Astrocyte of the cerebellum (primary cell): ENCODE measurements at regions not wholly inside any gene's neighbourhood (a gene's known extent, or its start where the extent isn't known, plus 50 kb on each side); places are given as distances from the start of the nearest gene placed in this dataset.
A peak's percentile ranks its signal among the peaks of the same experiment; 100 is the strongest.

ENCODE experiments used
- DNase-seq: peaks from one replicate; pipeline ENCODE4 v3.0.0-alpha.2; 2011; ENCODE audit warnings: low read depth
- H3K4me3 ChIP-seq: 2 replicates; pipeline ENCODE4 v1.5.1; 2011; ENCODE audit warnings: mild to moderate bottlenecking, low read depth, low read length, moderate library complexity
- in situ Hi-C: cut with HindIII; loops from 2 replicates; pipeline ENCODE4 v1.10.0; 2017; ENCODE audit warnings: low sequenced_read_pairs
- TF ChIP-seq, protein P1 (sequence below): IDR thresholded peaks from 2 replicates; pipeline ENCODE4 v1.5.1; 2012; ENCODE audit warnings: low read length, low read depth, moderate library complexity, mild to moderate bottlenecking; ENCODE audit errors: missing control alignments

DNA sequence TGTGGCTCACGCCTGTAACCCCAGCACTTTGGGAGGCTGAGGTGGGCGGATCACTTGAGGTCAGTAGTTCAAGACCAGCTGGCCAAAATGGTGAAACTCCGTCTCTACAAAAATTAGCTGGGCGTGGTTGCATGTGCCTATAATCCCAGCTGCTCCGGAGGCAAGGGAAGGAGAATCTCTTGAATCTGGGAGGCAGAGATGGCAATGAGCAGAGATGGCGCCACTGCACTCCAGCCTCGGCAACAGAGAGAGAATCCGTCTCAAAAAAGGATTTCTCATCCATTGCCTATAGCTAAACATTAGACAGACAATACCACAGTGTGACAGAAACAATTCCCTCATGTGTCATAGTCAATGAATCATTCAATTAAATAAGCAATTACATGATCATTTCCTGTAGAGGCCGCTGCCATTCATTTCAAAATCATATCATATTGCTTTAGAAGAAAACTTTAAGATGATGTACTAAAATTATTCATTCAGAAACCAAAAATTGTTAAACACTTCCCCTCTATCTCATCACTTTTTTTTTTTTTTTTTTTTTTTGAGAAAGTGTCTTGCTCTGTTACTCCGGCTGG, 69.5 kb upstream of the TGIF1 start:
- DNase-seq, result no peak
- TF ChIP-seq, protein P1, sequence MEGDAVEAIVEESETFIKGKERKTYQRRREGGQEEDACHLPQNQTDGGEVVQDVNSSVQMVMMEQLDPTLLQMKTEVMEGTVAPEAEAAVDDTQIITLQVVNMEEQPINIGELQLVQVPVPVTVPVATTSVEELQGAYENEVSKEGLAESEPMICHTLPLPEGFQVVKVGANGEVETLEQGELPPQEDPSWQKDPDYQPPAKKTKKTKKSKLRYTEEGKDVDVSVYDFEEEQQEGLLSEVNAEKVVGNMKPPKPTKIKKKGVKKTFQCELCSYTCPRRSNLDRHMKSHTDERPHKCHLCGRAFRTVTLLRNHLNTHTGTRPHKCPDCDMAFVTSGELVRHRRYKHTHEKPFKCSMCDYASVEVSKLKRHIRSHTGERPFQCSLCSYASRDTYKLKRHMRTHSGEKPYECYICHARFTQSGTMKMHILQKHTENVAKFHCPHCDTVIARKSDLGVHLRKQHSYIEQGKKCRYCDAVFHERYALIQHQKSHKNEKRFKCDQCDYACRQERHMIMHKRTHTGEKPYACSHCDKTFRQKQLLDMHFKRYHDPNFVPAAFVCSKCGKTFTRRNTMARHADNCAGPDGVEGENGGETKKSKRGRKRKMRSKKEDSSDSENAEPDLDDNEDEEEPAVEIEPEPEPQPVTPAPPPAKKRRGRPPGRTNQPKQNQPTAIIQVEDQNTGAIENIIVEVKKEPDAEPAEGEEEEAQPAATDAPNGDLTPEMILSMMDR, result peak; percentile 8
- H3K4me3 ChIP-seq, result no peak overlapping the region
- in situ Hi-C loops, result no loop called here

DNA sequence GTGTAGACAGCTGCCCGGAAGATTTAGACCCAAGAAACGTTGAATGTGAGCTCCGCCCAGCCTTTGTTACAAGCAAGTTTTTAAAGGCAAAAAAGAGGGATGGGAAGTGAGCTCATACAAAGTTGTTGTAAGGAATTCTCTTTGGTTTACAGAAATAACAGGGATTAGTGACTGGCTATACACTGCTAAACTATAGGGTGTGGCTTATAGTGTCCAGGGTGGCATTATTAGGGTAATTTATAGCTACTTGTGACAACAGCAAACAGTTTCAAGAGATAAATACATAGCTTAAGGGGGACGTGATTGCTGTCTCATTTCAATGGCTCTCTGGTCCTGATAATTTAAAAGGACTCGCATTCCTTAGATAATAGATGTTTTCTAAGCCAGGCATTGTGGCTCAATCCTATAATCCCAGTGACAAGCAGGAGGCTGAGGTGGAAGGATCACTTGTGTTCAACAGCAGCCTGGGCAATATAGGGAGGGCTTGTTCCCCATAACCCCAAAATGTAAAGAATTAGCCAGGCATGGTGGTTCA, 66.5 kb upstream of the TGIF1 start:
- in situ Hi-C loops, result no loop called here
- DNase-seq, result no peak
- TF ChIP-seq, protein P1, result no peak
- H3K4me3 ChIP-seq, result no peak overlapping the region

DNA sequence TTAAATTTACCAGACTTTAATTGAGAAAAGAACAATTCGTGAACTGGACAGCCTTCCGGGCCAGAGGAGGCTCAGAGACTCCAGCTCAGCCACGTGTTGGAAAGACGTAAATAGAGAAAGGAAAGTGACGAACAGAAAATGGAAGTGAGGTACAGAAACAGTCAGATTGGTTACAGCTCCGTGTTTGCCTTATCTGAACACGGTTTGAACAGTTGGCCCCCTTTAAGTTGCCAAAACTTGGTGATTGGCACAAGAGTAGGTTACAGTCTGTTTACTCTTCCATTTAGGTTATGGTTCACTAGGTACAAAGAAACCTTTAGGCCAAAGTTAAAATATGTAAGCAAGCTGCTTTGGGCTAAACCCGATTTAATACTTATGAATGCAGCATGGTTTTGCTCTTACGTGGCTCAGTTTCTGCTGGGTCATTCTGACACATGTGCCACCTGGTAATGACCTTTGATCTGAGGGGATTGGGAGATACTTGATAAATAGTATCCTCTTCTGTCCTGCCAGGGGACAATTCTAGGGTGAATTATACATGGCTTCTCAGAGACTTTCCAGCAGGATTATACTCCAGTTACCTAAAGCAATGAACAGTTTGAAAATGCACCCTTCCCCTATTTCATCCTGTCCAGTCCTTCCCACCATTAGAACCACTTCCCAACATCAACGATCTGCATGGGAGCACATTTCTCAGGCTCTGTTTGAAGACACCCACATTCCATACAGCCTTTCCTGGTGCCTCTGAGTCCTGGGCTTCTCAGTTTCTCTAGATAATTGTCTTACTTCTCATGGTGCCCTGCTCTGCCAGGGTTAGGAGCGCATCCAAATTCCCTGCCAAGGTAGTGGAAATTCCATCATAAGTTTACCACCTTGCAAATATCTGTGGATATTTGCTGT, 65.1 kb upstream of the TGIF1 start:
- in situ Hi-C loops, result no loop called here
- H3K4me3 ChIP-seq, result no peak overlapping the region
- TF ChIP-seq, protein P1, result no peak
- DNase-seq, result no peak

DNA sequence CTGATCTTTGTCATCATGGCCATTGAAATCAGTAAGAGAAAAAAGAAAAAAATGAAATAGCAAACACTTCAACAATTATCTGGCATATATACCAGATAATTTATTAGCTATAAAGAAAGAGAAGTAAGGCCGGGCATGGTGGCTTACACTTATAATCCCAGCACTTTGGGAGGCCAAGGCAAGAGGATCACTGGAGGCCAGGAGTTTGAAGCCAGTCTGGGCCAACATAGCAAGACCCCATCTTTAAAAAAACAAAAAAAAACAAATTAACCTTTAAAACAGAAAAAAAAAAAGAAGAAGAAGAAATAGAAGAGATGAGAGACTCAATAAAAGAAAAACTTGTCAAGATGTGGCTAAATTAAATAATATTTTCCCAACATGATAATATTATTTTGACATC, 61.6 kb upstream of the TGIF1 start:
- DNase-seq, result no peak
- in situ Hi-C loops, result no loop called here
- no peak overlapping the region for H3K4me3 ChIP-seq
- TF ChIP-seq, protein P1, result no peak

DNA sequence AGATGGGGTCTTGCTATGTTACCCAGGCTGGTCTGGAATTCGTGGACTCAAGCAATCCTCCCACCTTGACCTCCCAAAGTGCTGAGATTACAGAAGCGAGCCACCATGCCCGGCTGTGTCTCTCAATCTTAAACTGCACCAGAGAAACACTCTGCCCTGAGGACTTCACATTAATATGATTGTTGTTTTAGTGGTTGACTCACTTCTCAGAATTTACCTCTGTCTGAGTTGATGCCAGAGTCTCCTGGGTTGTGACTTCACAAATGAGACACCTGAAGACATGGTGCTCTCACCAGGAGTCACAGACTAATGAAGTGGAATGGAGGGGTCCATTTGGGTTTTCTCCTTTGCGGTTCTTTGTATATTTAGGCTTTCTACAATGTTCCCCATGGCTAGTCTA, 61.0 kb upstream of the TGIF1 start:
- no peak for DNase-seq
- in situ Hi-C loops, result no loop called here

DNA sequence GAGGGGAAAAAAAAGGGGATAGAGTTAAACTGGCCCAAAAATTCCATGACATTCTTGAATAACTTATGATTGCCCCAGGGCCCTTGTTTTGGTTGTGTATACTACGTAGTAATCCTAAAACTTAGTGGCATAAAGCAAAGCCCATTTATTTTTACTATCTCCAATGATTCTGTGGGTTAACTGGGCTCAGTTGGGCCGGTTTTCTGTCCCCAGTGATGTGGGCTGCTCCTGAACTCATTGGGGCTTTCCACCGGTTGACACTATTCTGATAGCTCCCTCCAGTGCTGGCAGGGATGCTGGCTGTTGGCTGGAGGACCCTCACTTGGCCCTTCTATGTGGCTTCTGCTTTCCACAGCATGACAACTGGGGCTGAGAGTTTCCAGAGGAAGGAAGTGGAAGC, 60.0 kb upstream of the TGIF1 start:
- no peak for DNase-seq

More for the DNA sequence above, 61.0 kb upstream of the TGIF1 start:
- no peak overlapping the region for H3K4me3 ChIP-seq
- TF ChIP-seq, protein P1, result no peak

More for the DNA sequence above, 60.0 kb upstream of the TGIF1 start:
- in situ Hi-C loops, result loop anchor here (5.0 kb wide), 1 partner anchor 62 kb away; the partner anchor contains the start of gene TGIF1
- no peak overlapping the region for H3K4me3 ChIP-seq
- TF ChIP-seq, protein P1, result no peak
